ENCODE measurements at regions not wholly inside any gene's neighbourhood (a gene's known extent, or its start where the extent isn't known, plus 50 kb on each side); places are given as distances from the start of the nearest gene placed in this dataset.
"Not testable (repeated sequence)": the region's sequence is repeated elsewhere in the genome, so short reads cannot be mapped to it uniquely, and the experiment has no call there.

GRCh38 chr15:70235347-70235746 is 137.6 kb upstream of the TLE3 start:
- ATAC-seq (no peak), DNase-seq (no peak)
- intact Hi-C loops (cut with DNase I) = no loop called here

GRCh38 chr15:70234256-70234905 is 136.7 kb upstream of the TLE3 start:
- DNase-seq (no peak), ATAC-seq (no peak)
- intact Hi-C loops (cut with DNase I) = no loop called here

DNA sequence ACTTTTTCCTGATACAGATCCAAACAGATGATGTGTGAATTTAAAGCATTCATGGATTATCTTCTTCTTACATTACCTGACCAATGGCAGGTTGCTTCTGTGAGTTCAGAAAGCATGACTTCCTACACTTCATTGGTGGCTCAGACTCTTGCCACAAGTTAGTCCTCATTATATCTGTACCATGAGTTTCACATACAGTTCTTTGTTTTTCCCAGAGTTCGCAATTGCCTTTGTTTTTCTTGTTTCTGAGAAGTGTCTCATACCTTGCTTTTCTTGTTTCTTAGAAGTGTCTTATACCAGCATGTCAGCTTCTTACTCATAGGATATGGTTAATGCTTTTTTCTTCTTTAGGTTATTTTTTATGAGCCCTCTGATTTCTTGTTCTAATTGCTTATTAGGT is 133.8 kb upstream of the TLE3 start:
- ATAC-seq (no peak), DNase-seq (no peak)
- intact Hi-C loops (cut with DNase I) = no loop called here

- intact Hi-C loops (cut with DNase I); DNase-seq; ATAC-seq: not testable (repeated sequence)
These were observed 130.2 kb upstream of the TLE3 start for GRCh38 chr15:70227918-70228317.

DNA sequence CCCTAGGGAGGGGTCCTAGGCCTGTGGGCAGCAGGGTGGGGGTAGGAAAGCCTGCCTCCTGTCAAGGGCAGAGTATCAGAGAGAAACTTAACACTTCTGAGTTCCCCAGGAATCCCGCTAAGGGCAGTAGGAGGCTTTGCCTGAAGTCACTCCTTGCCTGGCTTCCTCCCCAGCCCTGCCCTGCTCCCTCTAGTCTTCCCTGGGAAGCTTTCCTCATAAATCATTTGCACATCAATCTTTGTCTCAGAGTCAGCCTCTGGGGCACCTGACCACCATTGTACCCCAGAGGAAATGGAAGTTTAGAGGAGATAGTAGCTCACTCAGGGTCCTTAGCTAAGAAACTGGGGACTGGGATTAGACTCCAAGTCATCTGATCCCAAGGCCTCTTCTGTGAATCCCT is 129.4 kb upstream of the TLE3 start:
- DNase-seq (no peak), ATAC-seq (no peak)
- intact Hi-C loops (cut with DNase I) = no loop called here

DNA sequence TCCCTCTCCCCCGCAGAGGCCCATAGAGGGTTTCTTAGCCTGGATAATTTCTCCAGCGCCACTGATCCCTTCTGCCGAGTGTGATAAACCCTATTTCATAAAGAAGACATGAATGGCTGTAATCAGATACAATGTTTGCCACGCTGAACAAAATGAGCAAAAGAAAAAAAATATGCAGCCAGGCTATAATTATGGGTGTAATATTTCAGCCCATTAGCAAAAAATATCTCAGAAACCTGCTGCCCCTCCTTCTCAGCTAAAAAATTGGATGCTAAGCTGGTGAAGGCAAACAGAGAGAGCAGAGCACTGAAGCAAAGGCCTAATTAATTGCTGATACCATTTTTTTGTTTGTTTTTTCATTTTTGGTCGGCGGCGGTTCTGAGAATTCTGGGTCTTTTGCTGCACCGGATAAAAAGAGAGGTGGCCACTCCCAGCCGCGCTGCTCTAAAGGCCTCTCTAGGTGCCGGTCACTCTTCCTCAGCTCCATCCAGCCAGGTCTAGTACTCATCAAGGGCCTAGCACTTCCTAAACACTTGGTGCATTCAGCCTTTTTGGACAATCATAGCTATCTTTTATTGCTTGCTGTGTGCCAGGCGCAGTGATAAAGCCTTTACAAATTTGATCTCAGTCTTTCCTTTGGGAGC is 128.7 kb upstream of the TLE3 start:
- DNase-seq = no peak
- intact Hi-C loops (cut with DNase I) = no loop called here
- ATAC-seq = no peak

GRCh38 chr15:70225416-70225815 is 127.7 kb upstream of the TLE3 start:
- DNase-seq = no peak
- no peak for ATAC-seq
- intact Hi-C loops (cut with DNase I) = no loop called here

DNA sequence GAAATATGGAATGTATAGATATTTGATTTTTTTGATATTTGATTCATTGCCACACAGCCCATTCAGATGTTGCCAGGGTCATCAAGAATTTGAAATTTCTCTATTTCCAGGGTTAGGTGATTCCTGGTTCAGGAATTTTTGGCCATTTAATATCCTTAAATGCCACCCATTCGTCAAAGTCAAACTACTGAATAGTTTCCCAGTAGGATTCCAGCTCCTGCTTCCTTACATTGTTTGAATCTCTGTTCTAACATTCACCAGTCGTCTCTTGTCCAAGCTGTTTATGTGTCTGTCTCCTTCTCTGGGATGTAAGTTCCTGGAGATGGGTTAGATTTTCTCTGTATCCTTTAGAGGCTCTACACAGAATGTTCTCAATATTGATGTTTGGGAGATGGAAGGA is 124.9 kb upstream of the TLE3 start:
- DNase-seq (no peak), ATAC-seq (no peak)
- intact Hi-C loops (cut with DNase I) = no loop called here

DNA sequence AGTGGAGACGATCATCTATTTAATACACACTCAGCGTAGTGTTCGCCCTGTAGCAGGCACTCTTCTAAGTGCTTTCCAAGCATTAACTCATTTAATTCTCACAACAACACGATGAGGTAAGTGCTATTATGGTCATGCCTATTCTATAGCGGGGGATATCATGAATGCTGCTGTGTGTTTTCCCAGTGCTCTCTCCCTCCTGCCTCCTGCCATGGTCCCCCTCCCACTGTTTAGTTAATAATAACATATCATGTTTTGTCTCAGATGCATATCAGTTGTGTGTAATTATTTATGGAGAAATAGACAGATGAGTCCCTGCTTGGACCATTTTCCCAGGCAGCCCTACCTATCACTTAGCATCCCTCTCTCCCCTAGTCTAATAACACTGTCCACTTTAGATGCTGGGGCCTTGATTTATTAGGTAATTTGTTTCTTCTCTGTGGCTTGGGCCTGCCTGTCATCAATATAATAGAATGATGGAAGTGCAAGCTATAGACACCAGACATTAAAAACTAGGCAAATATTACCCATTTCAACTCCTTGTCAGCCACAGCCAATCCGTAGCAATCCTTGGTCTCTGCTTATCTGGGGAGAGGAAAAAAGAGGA is 122.9 kb upstream of the TLE3 start:
- no peak for ATAC-seq
- intact Hi-C loops (cut with DNase I) = no loop called here
- no peak for DNase-seq

GRCh38 chr15:70219966-70220365 is 122.2 kb upstream of the TLE3 start:
- no peak for ATAC-seq
- intact Hi-C loops (cut with DNase I) = no loop called here

GRCh38 chr15:70219256-70219895 is 121.7 kb upstream of the TLE3 start:
- intact Hi-C loops (cut with DNase I) = no loop called here
- DNase-seq (no peak), ATAC-seq (peak in 1 of 2 donors; percentile 15)

More at GRCh38 chr15:70219966-70220365, 122.2 kb upstream of the TLE3 start:
- DNase-seq = no peak

DNA sequence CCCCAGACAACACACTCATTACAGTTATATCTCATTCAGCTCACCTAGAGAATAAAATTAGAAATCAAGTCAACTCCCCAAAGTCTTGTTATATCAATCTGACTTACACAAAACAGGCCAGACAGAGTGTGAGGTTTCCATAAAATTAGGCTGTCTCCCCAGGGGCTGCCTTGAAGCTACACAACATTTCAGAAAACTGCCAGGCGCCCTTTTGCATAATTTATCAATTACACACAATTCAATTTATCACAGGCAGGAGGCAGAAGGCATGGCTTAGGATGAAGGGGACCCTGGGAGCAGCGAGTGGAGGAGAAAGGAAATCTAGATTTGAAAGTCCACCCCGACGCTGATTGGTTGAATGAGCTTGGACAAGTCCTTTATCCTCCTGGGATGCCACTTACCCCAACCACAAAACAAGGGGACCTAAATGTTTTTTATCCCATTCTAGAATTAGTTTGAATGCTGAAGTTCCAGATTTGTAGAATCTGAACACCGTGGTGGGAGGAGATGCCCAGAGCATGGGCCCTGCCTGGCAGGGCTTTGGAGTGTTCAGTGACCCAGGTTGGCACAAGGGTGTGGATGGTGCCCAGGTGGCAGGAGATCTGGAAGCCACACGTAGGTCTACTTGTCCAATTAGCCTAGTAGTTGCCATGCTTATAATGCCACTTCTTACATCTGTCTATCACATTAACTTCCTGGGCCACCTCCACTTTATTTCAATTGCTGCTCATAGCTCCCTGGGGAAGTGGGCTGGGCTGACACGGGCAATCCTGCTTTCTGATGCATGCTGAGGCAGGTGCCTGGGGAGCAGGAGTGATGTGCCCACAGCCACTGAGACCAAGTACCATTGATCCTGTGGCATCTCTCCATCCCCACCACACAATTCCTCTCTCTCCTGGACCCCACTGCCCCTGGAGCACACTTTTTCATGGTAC is 119.8 kb upstream of the TLE3 start:
- intact Hi-C loops (cut with DNase I) = no loop called here
- DNase-seq = no peak
- ATAC-seq = no peak

DNA sequence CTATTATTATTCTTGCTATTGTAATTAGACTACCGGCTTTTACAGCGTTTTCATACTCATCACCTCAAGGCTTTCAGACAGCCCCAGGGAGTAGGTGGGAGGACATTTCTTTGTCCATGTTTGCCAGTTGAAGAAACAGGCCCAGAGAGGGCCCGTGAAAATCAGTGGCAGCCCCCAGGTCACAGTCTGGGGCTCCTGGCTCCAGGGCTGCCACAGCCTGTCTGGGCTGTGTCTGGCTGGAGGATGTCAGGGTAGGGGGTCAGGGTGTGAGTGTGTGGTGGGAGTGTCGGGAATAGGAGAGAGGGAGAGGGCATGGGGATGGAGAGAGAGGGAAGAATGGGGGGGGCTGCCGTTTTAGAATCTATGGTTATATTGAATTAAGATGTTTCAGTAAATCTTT is 118.2 kb upstream of the TLE3 start:
- ATAC-seq (no peak), DNase-seq (no peak)
- intact Hi-C loops (cut with DNase I) = no loop called here

- DNase-seq (no peak), ATAC-seq (no peak)
- intact Hi-C loops (cut with DNase I) = no loop called here
These were observed 117.4 kb upstream of the TLE3 start for GRCh38 chr15:70214941-70215635.

GRCh38 chr15:70214276-70214675 is 116.6 kb upstream of the TLE3 start:
- ATAC-seq = no peak
- no peak for DNase-seq
- intact Hi-C loops (cut with DNase I) = no loop called here

- ATAC-seq (no peak), DNase-seq (no peak)
These were observed 116.1 kb upstream of the TLE3 start for GRCh38 chr15:70213794-70214193.

DNA sequence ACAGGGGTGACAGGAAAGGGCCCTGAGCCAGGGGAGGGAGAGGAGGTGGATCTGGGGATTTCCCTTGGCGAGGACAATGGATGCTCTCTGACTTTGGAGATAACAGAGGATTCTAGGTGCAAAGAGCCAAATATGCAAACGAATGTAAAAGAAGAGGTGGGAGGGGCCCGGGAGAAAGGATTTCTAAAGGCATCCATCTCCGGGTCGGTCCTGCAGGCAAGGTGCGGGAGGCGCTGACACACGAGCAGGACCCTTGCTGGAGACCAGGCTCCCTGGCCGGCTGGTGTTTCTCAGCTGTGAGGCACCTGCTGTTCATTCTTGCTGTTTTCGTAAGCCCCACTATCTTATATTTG is 115.2 kb upstream of the TLE3 start:
- no peak for ATAC-seq
- intact Hi-C loops (cut with DNase I) = no loop called here
- DNase-seq = no peak

More at GRCh38 chr15:70213794-70214193, 116.1 kb upstream of the TLE3 start:
- intact Hi-C loops (cut with DNase I) = no loop called here

- intact Hi-C loops (cut with DNase I) = no loop called here
- DNase-seq (peak; percentile 34), ATAC-seq (peak; percentile 23 to 74)
These were observed 114.7 kb upstream of the TLE3 start for GRCh38 chr15:70212286-70212962.

Measured in left cardiac atrium (tissue), 4 donors.